HG03135 (cell line): ENCODE measurements at regions not wholly inside any gene's neighbourhood (a gene's known extent, or its start where the extent isn't known, plus 50 kb on each side); places are given as distances from the start of the nearest gene placed in this dataset.
"Not testable (repeated sequence)": the region's sequence is repeated elsewhere in the genome, so short reads cannot be mapped to it uniquely, and the experiment has no call there.

Source experiments
- ATAC-seq: cut with Tn5 transposase; IDR thresholded peaks from one replicate; pipeline ENCODE4 v1.9.1; 2021; ENCODE audit warnings: mild to moderate bottlenecking, moderate library complexity; ENCODE audit not compliant: unreplicated experiment

GRCh38 chr5:99763021-99763774, 772.0 kb upstream of the FAM174A start:
- ATAC-seq: no peak

GRCh38 chr5:99747342-99747741, 787.8 kb upstream of the FAM174A start:
- no peak for ATAC-seq

DNA sequence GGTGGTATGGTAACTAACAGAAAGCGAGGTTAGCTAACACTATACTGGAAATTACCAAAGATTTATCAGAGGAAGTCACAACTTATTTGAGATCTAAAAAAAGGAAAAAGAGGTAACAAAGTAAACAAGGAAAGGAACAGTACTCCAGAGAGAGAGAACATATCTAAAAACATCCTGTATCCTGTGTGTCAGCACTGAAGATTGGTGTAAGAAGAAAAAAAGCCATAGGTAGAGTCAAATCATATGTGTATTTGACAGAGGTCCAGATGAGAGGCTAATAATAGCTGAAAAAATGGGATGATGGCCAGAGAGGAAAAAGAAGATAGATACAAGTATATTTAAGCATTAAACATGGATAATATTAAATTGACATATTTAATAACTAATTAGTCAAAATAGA, 802.0 kb upstream of the FAM174A start:
- not testable (repeated sequence) for ATAC-seq

GRCh38 chr5:99730653-99731052, 801.8 kb upstream of the CHD1 start:
- ATAC-seq: not testable (repeated sequence)

DNA sequence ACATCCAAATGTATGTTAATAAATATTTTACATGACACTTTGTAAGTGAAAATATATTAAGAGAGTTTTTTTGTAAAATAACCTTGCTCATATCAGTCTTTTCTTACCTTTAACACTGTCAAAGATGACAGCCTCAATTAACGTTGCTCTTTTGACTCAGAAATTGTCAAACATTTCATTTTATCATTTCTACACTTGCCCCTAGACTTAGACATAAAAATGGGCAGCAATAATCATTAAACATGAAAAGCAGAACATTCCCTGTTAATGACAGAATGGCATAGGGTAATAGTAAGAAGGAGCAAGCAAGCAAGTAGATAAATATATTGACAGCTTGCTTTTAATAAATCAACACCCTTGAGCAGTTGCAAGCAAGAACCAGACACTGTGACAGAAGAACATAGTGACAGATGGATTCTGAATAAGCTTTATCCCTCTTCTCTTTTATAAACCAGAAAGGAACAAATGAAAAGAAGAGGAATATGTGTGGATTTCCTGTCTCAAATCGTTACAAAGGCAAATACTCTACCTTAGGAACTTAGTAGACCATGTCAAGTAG, 796.0 kb upstream of the CHD1 start:
- ATAC-seq: no peak

- no peak for ATAC-seq
Measured at GRCh38 chr5:99721506-99721905, 792.7 kb upstream of the CHD1 start.

GRCh38 chr5:99715921-99716320, 787.1 kb upstream of the CHD1 start:
- no peak for ATAC-seq

GRCh38 chr5:99706160-99706559, 777.4 kb upstream of the CHD1 start:
- no peak for ATAC-seq

DNA sequence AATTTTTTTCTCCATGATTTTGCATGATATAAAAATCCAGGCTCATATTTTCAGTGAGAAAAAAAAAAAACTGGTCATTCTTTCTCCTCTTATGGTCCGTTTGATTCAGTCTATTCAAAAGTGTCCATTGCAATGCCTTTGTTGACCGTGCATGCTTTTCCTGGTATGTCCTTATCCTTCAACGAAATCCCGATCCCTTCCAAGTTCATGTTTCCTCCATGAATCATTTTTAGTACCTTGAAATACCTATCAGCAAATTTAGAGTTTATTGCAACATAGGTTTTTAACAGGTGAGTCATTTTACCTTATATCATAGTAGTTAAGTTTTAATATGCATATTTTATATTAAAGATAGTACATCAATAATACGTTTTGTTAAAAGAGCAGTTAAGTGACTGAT, 773.8 kb upstream of the CHD1 start:
- no peak for ATAC-seq

GRCh38 chr5:99694884-99695283, 766.1 kb upstream of the CHD1 start:
- ATAC-seq: no peak

DNA sequence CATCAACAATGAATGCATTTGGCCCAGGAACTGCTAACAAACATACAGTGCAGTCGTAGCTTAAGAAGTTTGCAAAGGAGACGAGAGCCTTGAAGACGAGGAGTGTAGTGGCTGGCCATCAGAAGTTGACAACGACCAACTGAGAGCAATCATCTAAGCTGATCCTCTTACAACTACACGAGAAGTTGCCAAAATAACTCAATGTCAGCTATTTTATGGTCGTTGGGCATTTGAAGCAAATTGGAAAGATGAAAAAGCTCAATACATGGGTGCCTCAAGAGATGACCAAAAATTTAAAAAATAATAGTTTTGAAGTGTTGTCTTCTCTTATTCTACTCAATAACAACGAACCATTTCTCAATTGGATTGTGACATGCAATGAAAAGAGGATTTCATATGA, 757.7 kb upstream of the CHD1 start:
- no peak for ATAC-seq

DNA sequence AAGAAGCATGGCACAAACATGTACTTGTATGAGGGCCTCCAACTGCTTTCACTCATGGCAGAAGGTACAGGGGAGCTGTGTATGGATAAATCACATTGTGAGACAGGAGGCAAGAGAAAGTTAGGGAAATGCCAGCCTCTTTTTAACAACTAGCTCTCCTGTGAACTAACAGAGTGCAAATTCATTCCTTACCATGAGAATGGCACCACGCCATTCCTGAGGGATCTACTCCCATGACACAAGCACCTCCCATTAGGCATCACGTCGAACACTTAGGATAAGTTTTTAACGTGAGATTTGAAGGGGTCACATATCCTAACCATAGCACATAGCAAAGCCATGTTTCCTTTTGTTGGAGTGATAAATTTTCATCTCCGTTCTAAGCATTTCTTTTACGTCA, 747.2 kb upstream of the CHD1 start:
- ATAC-seq: no peak

GRCh38 chr5:99674101-99674500, 745.3 kb upstream of the CHD1 start:
- no peak for ATAC-seq

DNA sequence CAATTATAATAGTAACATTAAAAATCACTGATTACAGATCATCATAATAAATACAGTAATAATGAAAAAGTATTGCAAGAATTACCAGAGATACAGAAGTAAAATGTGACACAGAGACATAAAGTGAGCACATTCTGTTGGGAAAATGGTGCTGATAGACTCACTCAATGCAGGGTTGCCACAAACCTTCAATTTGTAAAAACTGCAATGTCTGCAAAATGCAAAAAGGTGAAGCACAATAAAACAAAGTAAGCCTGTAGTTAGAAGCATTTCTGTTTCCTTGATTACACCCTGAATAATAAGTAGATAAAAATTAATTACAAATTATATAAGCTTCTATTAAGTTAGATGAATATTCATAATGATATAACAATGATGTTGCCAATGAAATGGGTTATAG, 736.2 kb upstream of the CHD1 start:
- no peak for ATAC-seq

DNA sequence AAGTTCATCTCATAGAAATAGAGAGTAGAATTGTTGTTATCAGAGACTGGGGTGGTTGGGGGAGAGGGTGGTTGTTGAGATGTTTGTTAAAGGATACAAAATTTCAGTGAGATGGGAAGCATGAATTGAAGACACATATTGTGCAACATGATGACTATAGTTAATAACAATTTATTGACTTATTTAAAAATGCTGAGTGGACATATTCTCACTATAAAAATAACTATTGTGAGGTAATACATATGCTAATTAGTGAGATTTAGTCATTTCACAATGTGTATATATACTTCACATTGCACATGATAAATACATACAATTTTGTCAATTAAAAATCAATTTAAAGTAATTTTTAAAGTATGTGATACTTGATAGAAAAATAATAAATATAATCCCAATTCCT, 722.5 kb upstream of the CHD1 start:
- no peak for ATAC-seq

DNA sequence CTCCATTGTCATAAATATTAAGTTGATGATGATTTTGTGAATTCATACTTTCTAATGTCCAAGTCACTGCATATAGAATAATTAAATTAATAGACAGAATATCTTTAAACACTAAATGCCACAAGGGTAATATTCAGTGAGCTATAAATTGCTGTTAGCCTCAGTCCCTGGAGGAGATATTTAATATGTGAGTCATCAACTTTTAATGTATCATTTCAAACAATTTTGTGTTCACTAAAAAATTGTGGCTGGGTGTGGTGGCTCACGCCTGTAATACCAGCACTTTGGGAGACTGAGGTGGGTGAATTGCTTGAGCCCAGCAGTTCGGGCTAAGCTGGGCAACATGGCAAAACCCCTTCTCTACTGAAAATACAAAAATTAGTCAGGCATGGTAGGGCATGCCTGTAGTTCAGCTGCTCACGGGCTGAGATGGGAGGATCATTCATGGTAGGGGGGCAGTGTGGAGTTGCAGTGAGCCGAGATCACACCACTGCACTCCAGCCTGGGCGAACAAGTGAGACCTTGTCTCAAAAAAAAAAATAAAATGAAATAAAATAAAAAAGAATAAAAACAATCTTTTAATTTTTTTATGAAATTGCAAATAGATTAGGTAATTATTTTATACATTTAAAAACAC, 717.3 kb upstream of the CHD1 start:
- ATAC-seq: no peak

DNA sequence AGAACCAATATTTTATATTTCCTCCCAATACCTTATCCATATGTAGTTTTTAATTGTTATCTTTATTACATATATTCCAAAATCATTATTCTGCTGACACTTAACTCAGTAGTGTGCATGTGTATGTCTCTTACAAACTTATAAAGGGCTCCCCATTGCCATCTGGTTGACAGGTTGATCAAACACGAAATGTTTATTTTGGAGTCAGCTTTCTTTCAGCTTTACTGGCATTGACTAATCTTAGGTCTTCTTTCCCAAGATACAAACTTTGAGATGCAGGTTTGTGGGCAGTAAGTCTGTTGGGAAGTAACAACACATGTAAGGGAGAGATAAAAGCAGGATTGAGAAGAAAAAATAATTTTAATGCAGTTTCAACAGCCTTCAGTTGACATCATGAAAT, 716.0 kb upstream of the CHD1 start:
- ATAC-seq: no peak

- no peak for ATAC-seq
Measured at GRCh38 chr5:99640646-99641045, 711.8 kb upstream of the CHD1 start.

DNA sequence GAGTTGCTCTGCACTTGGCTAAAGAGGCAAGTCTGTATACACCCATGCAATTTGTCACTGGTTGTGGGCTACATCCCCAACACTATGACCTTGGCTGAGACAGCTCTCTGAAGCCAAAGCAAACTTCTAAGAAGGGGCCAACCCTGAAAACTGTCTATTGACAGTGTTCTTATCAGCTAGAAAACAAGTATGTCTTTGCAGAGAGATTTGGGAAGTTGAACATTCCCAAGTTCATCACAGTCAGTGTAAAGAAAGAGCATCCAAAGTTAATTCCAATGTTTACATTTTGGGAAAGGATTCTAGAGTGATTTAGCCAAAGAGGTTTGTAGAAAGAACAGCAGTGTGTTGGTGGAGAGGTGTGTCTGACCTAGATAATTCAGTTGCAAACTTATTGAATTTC, 711.1 kb upstream of the CHD1 start:
- ATAC-seq: no peak

- ATAC-seq: no peak
Measured at GRCh38 chr5:99636663-99637062, 707.9 kb upstream of the CHD1 start.

GRCh38 chr5:99621772-99622681, 693.2 kb upstream of the CHD1 start:
- no peak for ATAC-seq
